HL-60/S4 treated with phorbol 12-myristate 13-acetate at 8.2 ng/mL for 4 days and 3 days (cell line): ENCODE measurements at regions not wholly inside any gene's neighbourhood (a gene's known extent, or its start where the extent isn't known, plus 50 kb on each side); places are given as distances from the start of the nearest gene placed in this dataset.
"Not testable (repeated sequence)": the region's sequence is repeated elsewhere in the genome, so short reads cannot be mapped to it uniquely, and the experiment has no call there.

ENCODE experiments used
- in situ Hi-C: fragments of 300-500 bp; cut with MboI; formaldehyde crosslinking; loops from 2 replicates; pipeline ENCODE4 v1.15.0; 2022; ENCODE audit warnings: low sequenced_read_pairs

DNA sequence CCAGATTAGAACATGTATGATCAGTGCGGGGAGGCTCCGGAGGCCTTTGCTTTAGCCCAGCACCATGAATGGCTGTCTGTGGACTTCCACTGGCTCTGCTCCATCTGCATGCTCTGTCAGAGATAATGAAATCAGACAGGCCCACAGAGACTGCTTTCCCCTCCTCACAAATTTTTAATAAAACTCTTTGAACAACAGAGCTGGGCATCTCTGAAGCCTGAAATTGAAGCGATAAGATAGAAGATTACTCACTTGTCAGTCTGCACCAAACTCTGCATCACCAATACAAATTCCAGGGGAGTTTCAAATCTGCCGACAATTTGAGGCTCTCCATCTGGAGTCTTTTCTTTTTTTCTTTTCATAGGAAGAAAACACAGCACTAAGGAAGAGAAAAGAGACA, 110.0 kb downstream of the DYRK2 start:
- in situ Hi-C loops = no loop called here

DNA sequence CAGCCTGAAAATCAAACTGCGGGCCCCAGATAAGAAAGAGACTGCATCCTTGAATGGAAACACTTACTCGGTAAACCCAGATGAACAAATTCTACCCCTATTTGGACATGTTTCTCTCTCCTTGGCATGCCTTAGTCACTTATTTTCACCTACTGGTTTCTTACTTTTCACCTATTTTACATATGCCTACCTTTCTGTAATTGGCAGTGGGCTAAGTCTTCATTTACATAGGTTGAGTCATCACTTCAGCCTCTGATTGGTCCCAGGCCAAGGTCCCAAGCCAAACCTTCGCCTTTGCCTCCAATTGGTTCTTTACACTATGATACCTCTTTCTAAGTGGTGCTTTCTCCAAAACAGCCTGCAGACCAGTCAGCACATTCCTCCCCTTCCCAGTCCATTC, 111.3 kb downstream of the DYRK2 start:
- in situ Hi-C loops = no loop called here

DNA sequence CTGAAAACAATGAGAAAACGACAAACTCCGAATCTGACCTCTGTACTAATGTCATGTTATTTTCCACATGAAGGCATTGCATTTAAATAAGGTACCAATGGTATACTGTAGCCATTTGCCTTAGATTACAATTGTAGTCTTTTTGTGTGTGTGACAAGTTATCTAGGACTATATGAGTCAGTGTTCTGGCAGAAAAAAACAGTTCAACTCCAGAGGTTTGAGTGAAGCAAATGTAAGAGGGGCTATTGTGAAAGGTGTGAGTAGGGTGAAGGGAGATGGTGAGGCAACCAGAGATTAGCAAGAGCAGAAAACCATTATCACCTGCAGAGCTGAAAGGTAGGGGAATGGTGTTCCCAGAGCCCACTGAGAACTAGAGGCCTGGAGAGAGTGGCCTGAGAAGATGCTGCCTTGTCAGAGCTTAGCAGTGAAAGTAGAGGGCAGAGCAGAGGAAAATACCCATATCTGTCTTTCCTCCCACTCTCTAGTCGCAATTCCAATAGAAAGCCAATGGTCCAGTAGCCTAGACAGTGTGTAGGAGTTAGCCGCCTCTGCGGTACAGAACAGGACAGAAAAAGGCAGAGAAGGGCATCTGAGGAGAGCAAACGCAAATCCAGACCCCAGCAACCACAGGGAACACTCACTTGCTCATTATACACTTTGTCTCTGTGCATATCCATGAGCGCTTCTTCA, 112.2 kb downstream of the DYRK2 start:
- in situ Hi-C loops = no loop called here

DNA sequence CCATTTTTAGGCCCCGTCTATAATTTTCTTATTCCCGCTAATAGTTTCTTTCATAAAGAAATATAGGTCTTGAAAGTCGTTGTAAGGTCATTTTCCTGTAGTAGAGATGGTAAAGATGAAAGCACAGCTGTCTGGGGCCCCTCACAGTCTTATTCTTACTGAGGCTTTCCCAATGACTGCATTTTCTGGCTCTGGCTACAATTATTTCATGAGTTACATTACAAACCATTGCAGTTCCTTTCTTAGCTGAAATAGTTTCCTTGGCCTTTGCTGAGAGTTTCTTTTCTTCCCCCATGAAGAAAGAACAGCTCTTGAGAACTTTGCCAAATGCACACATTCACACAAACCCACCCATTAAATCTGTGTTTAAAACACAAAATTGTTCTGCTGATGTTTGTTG, 113.0 kb downstream of the DYRK2 start:
- in situ Hi-C loops = no loop called here

DNA sequence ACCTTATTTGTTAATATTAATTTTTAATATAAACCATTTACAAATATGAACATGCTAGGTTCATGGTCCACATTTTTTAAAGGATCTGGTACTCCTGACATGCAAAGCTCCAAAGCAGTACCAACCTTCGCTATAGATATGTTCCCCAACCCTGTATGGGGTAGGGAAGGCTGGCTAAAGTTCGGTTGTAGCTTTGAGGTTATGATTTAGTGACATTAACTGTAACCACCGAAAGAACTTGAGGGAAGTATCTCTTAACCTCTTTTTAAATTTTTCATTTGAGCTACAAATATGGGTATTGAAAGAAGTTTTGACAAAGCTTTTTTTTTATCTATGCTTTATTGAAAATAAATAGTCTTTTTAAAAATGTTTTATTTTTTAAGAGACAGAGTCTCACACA, 115.5 kb downstream of the DYRK2 start:
- in situ Hi-C loops = no loop called here

DNA sequence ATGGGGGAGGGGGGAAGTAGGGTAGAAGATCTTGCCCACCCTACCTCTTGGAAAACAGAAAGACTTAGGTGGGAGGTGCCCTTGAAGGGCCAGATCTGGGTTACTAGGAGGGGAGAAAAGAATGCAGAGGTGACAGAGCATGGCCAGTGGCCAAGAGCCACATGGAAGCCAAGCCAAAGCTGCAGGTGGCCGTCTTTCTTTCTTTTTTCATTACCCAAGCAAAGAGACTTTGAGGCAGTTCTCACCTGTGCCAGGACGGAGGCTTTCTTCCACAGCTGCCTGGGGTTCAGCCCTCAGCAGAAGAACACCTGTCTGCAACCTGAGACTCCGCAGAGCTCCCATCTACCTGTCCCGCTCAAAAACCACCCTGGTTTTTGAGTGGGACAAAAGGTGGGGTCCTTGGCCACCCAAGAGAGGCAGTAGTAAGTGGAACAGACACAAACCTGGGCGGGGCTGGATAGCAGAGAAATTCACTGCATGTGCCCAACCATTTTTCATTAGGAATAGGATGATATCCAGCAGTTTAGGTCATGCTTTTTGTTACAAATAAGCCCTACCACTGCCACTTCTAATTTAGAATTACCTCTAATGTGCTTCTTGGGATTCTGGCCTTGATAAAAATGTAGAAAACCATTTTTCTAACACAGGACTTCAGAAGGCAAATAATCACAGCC, 116.5 kb downstream of the DYRK2 start:
- in situ Hi-C loops = no loop called here

DNA sequence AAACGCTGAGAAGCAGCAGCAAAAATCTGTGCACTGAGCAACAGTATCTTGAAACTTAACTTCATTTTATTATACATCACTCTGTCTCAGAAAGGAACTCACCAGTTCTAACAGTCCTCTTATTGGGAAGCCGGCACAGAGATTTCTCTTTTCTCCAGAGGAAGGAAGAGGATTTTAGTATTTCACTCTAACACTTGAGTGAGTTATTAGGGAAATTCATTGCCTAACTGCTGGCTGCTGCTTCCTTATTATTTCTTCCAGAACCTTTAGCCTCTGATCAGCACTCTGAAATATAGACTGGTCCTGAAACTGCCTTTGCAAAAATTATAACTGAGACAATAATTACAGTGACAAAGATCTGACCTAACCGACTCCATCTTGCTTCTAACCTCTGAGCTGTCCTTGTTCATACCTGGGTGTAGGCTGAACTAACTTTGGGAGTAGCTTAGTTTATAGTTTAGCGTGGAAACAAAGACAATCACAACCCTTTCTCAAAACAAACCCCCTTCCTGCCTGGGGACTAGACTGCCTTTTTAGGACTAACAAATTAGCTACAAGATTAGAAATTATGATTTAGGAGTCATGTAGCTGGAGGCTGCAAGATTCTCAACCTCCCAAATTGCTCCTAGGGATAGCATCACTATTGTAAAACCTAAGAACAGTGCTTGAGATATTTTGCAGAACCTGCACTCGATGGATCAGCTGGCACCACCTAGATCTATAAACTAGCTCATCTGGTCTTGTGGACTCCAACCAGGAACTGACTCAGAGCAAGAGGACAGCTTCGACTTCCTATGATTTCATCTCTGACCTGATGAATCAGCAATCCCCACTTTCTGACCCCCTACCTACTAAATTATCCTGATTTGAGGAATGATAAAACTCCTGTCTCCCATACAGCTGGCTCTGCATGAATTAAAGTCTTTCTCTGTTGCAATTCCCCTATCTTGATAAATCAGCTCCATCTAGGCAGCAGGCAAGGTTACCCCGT, 117.5 kb downstream of the DYRK2 start:
- in situ Hi-C loops = no loop called here

DNA sequence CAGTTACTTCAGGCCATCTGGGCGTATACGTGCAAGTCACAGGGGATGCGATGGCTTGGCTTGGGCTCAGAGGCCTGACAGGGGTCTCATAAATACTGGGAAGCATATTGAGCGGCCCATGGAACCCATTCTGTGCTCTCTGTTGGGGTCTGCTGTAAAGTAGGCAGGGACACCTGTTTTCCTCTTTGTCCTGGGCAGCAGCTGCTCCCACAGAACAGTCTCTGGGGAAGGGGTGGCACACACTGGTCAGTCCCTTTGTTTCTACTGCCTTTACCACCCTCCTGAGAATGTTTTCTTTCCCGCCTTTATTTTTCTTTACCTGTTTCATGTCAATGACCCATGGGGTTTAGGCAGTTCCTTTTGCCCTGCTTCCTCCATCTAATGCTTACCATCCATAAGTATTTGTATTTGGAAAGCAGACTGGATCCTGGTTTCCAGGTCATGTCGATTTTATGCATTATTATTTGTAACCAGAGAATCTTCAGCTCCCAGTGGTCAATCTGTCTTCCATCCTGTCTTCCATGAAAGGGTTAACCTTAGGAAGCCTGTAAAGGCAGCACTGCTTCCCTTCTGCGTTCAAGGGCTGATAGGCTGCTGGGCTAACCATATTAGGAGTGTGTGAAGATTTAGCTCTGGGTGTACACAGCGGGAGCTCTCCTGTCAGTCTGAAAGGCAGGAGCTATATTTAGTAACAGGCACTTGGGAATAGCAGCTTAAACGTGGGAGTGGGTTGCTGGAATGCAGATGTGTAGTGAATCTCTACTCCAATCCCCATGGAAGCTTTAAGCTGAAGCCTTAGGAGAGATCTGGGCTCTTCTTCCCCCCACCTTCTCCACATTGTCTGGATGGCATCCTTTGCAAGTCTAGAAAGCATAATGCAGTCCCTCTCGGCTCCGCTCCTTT, 124.0 kb downstream of the DYRK2 start:
- in situ Hi-C loops = no loop called here

DNA sequence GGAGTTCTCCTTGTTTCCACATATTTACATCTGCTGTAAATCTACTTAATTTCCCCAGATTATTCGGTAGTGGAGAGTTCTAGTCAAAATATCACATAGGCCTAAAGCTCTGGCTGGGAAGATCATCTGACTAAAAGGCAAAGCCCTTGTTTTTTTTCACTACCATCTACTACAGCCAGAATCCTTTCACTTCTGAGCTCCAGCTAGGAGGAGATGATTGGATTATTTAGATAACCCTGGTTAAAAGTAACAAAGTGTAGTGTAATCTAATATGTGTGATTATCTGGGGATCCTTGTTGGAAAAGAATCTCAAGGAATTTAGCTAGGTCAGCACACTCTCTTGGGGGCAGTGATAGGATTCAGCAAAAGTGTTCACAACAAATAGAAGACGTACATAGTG, 125.4 kb downstream of the DYRK2 start:
- in situ Hi-C loops = no loop called here

DNA sequence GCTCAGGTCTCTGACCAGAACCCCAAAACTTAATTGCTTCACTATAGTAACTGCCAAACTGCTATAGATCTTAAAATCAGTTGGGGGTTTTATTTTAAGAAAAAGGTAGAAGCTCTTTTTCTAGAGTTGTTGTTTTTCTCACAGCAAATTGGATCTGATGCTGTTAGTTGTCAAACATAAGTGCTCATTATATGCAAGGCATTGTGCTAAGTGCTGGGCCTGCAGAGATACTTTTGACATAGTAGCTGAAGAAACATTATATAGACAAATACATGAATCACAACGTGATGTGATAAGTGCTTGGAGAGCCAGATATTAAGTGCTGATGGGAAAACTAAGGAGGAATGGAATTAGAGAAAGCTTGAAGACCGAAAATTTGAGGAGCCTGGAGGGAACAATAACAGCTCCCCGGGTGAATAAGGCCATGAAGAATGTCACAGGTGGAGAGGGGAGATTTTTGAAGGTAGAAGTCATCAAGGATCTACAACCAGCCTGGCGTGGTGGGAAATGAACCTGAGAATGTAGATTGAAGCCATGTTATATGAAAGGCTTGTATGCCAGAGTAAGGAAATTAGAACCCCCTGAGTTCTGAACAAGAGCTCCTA, 126.5 kb downstream of the DYRK2 start:
- in situ Hi-C loops = no loop called here

DNA sequence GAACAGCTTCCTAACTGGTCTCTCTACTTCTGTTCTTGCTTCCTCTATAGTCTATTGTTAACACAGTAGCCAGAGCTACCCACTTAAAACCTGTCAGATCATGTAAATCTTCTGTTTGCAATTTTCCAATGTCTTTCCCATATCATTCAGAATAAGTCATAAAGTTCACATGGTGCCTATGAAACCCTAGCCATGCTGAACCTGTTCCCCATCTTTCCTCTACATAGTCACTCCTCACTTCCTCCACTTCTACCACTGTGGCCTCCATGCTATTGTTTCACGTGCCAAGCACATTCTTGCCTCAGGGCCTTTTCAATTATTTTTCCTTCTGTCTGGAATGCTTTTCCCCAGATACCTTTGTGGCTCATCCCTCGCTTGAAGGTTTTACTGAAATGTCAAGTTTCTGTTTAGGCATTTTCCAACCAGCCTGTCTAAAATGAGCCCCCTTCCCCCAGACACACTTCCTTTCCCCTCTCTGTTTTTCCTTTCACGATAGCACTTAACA, 132.1 kb downstream of the DYRK2 start:
- in situ Hi-C loops = no loop called here

DNA sequence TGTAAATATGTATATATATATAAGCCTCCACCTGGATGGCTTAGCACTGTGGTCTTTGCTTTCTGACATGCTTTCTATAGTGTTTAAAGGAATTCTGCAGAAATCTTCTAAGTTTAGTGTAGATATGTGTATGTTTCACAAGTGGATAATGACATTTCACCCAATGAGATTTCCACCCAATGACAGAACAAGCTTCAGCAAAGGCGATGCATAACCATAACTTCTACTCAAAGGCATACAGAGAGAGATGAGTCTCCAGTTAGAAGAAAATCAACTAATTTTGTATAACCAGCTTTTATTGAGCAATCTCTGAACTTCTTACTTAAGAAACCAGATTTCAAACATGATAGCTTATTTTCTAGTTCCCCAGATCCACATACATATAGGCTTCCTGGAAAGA, 134.0 kb downstream of the DYRK2 start:
- in situ Hi-C loops = no loop called here

DNA sequence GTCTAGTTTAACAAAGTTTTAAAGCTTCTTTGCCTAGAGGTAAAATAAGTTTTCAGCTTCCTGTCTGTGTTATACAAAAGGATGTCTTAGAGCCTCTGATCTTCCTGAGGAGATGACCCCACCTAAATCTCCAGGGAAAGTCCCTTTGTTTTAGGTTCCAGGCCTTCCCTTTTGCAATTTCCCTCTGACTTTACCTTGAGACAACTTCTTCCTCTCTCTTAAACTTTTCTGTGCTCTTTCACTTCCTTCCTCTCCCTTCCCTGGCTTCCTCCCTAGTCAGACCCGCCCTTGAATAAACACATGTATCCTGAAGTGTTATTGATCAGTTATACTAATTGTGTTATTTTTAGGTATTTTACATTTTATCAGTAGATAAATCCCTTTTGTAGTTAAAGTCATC, 134.8 kb downstream of the DYRK2 start:
- in situ Hi-C loops = no loop called here

DNA sequence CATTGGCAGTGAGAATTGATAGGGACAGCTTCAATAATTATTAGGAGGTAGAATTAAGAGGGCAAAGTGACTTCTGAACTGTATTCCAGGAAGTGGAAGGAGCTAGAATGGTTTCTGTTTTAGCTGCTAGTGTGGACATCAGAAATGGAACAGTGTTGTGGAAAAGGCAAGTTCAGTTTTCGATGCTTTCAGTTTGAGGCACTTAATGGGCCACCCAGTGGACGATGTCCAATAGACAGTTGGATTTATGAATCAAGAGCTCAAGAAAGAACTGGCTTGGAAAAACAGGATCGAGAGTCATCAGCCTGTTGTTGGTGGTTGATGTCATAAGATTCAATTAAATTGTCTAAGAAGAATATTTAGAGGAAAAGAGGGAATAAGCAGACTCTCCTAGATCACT, 136.3 kb downstream of the DYRK2 start:
- in situ Hi-C loops = no loop called here

DNA sequence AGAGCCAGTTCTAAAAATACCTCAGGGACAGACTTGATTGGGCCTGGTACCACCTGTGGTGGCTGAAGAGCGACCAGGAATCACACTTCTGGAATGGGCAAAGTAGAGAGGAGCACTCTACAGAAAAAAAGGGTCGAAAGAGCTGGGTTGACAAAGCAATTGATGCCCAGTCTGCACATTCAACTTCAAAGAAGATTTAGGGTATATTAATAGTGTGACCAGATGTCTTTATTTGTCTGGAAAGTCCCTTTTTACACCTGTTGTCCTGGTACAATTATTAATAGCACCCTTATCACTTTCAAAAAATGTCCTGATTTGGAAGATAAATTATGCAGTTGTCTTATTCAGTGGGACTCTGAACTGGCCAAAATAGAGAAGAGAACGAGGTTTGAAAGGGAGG, 137.5 kb downstream of the DYRK2 start:
- in situ Hi-C loops = no loop called here

DNA sequence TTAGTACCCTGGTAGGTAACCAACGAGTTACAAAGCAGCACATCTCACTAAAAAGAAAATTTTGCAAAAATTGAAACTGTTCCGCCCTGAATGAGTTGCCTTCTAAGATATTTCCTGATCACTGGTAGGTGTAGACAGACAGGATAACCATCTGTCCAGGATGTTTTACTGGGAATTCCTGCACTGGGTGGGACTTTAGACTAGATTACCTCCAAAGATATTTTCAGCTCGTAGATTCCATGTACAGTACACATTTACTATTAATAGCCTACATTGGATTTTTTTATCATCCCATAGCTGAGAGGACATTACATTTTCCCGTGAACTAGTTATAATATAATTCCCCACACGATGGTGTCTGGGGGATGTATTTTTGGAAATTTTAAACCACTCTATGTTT, 139.6 kb downstream of the DYRK2 start:
- in situ Hi-C loops = no loop called here

DNA sequence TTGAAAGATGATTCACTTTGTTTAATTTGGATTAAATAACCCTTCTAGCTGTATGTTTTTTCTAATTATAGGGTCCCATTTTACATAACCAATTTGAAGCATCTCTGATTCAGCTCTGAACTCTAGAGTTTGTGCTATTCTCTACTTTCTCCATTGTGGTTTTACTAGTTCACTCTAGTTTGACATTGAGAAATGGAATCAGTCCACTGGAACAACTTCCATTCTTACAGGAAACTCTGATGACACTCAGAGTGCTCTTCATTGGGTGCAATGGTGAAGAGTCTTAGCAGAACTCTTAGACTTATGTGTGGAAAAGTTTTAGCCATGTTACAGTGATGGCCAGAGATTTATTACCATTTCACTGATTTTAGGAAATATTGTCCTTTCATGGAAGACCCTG, 140.7 kb downstream of the DYRK2 start:
- in situ Hi-C loops = no loop called here

DNA sequence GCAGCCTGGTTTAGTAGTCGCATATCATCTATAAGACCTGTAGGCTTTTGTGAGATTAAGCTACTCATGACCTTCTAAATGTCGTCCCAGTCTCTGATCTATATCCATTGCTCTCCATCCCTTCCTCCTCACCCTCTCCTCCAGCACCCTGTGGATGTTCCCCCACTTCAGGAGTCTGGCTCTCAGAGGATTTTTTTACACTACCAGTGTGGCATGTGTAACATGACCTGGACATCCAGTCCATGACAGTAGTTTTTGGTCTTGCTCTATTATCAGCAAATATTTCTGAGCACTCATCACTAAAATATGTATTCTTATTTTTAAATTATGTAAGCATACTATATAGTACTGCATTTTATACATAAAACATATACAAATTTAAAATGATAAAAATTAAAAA, 142.1 kb downstream of the DYRK2 start:
- in situ Hi-C loops = no loop called here

DNA sequence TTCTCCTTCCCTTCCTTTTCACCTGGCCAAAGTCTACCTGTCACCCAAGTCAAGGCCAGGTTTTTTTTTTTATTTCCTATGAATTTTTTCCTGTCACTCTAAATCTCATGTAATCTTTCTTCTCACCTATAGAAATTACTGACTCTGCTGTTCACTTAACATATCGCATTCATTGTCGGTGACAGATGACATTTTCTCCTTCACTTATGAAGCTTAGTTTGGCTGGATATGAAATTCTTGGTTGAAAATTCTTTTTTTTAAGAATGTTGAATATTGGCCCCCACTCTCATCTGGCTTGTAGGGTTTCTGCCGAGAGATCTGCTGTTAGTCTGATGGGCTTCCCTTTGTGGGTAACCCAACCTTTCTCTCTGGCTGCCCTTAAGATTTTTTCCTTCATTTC, 142.8 kb downstream of the DYRK2 start:
- in situ Hi-C loops = not testable (repeated sequence)

DNA sequence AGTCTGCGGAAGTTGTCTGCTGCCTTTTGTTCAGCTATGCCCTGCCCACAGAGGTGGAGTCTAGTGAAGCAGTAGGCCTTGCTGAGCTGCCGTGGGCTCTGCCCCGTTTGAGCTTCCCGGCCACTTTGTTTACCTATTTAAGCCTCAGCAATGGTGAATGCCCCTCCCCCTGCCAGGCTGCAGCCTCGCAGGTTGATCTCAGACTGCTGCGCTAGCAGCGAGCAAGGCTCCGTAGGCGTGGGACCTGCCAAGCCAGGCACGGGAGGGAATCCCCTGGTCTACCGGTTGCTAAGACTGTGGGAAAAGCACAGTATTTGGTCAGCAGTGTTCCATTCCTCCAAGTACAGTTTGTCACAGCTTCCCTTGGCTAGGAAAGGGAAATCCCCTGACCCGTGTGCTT, 143.6 kb downstream of the DYRK2 start:
- in situ Hi-C loops = no loop called here
